ENCODE measurements at regions not wholly inside any gene's neighbourhood (a gene's known extent, or its start where the extent isn't known, plus 50 kb on each side); places are given as distances from the start of the nearest gene placed in this dataset.

- ChIA-PET POLR2A (ENCODE audit: partially characterized antibody) (no interaction called here), CTCF (ENCODE audit: partially characterized antibody) (no interaction called here)
- Histone ChIP-seq H3K4me3 (ENCODE audit: extremely low read depth in 1 of 4, insufficient read depth in 2 of 4, low read depth in 3 of 4, low read length in 4 of 4) (no peak overlapping the region), H4K8ac (ENCODE audit: extremely low read depth, insufficient read depth, low read length) (no peak overlapping the region), H2BK12ac (ENCODE audit: low read depth, low read length) (no peak overlapping the region), H2BK20ac (ENCODE audit: low read length) (no peak overlapping the region), H3K27ac (ENCODE audit: low read depth, low read length) (no peak overlapping the region), H4K5ac (ENCODE audit: insufficient read length, low read depth, low read length) (no peak overlapping the region), H4K91ac (replicated peaks; ENCODE audit: insufficient read length, low read length) (no peak overlapping the region), H3K14ac (ENCODE audit: insufficient read length) (no peak overlapping the region), H4K20me1 (replicated peaks in 1 of 2; ENCODE audit: control insufficient read depth in 1 of 2, insufficient read depth in 2 of 2, low read length in 2 of 2) (no peaks in the 10 kb centered on the region), H2BK5ac (ENCODE audit: low read depth, low read length) (no peak overlapping the region), H3K27me3 (replicated peaks in 1 of 4; ENCODE audit: control insufficient read depth in 3 of 4, extremely low read depth in 1 of 4, insufficient read depth in 3 of 4, low read length in 3 of 4) (no peaks in the 10 kb centered on the region), H3K18ac (ENCODE audit: extremely low read depth, low read length) (no peak overlapping the region), H3K79me2 (ENCODE audit: control insufficient read depth in 1 of 2, insufficient read depth in 2 of 2, low read length in 2 of 2) (no peaks in the 10 kb centered on the region), H3K23ac (ENCODE audit: insufficient read length) (no peak overlapping the region), H3K4ac (replicated peaks; ENCODE audit: insufficient read length, low read depth, low read length) (no peak overlapping the region), H2BK120ac (replicated peaks; ENCODE audit: low read depth, low read length) (no peak overlapping the region), H3K23me2 (ENCODE audit: low read depth, low read length) (no peaks in the 10 kb centered on the region), H3K36me3 (ENCODE audit: control insufficient read depth in 2 of 4, insufficient read depth in 4 of 4, low read length in 3 of 4) (no peaks in the 10 kb centered on the region), H3K4me1 (replicated peaks in 1 of 4; ENCODE audit: control insufficient read depth in 3 of 4, insufficient read depth in 4 of 4, low read length in 3 of 4) (no peaks in the 10 kb centered on the region), H3K9ac (replicated peaks in 1 of 4; ENCODE audit: extremely low read depth in 1 of 4, low read depth in 3 of 4, low read length in 3 of 4) (no peak overlapping the region), H3K79me1 (ENCODE audit: low read depth, low read length) (no peaks in the 10 kb centered on the region), H2AFZ (ENCODE audit: low read length) (no peak overlapping the region), H3K9me3 (ENCODE audit: insufficient read depth in 2 of 2, low read depth in 1 of 2, low read length in 1 of 2) (no peaks in the 10 kb centered on the region), H3K56ac (replicated peaks; ENCODE audit: insufficient read length, low read depth, low read length) (no peak overlapping the region), H3K4me2 (ENCODE audit: insufficient read depth in 1 of 2, low read depth in 2 of 2, low read length in 2 of 2) (no peak overlapping the region), H2BK15ac (ENCODE audit: low read length) (no peak overlapping the region), H2AK5ac (ENCODE audit: low read depth, low read length) (no peak overlapping the region)
- no peak for FAIRE-seq
- TF ChIP-seq BRCA1 (IDR thresholded peaks at IDR 0.05; ENCODE audit: low read depth, low read length) (no peak), SIRT6 (IDR thresholded peaks at IDR 0.05; ENCODE audit: low read length) (no peak), SP2 (IDR thresholded peaks at IDR 0.05; ENCODE audit: low read length) (no peak), TEAD4 (IDR thresholded peaks at IDR 0.05; ENCODE audit: low read depth, low read length) (no peak), PHF8 (conservative IDR thresholded peaks at IDR 0.05; ENCODE audit: low read depth, low read length) (no peak), SRF (IDR thresholded peaks at IDR 0.05; ENCODE audit: low read depth, low read length) (no peak), HDAC2 (IDR thresholded peaks at IDR 0.05; ENCODE audit: borderline replicate concordance in 1 of 2, low read depth in 2 of 2, low read length in 2 of 2) (no peak), RFX5 (IDR thresholded peaks at IDR 0.05; ENCODE audit: borderline replicate concordance, low read depth, low read length) (no peak), CTCF (IDR thresholded peaks at IDR 0.05; ENCODE audit: control extremely low read depth in 1 of 3, insufficient read depth in 1 of 3, low read depth in 1 of 3, low read length in 3 of 3) (no peak), RXRA (IDR thresholded peaks at IDR 0.05; ENCODE audit: insufficient read depth, low read depth, low read length) (no peak), ASH2L (IDR thresholded peaks at IDR 0.05; ENCODE audit: low read length) (no peak), EP300 (IDR thresholded peaks at IDR 0.05; ENCODE audit: borderline replicate concordance in 1 of 2, low read depth in 2 of 2, low read length in 2 of 2) (no peak)
- DNase-seq (ENCODE audit: low read depth in 1 of 2, low spot score in 2 of 2): no peak
- WGBS, 2 experiments (ENCODE audit: extremely low coverage in 1 of 2, insufficient coverage in 1 of 2, insufficient read length in 1 of 2, insufficient replicate concordance in 2 of 2, low coverage in 1 of 2, low lambda C conversion rate in 2 of 2, missing lambda C conversion rate in 1 of 2): 89% methylated on average over 2 of the region's 2 CpGs; no CpG with 5 or more reads in 1 of the 2 experiments
Observed at GRCh38 chrX:10902001-10902400, 209.1 kb upstream of the HCCS start.
